ENCODE measurements at regions not wholly inside any gene's neighbourhood (a gene's known extent, or its start where the extent isn't known, plus 50 kb on each side); places are given as distances from the start of the nearest gene placed in this dataset.

GRCh38 chr6:152918991-152919390, 63.9 kb downstream of the FBXO5 start:
- ChIA-PET POLR2A (no interaction called here), CTCF (no interaction called here)
- no peak for TF ChIP-seq CTCF (IDR thresholded peaks at IDR 0.05; ENCODE audit: control extremely low read depth, extremely low read depth, low read depth, missing control alignments)
- DNase-seq (ENCODE audit: extremely low spot score): no peak

DNA sequence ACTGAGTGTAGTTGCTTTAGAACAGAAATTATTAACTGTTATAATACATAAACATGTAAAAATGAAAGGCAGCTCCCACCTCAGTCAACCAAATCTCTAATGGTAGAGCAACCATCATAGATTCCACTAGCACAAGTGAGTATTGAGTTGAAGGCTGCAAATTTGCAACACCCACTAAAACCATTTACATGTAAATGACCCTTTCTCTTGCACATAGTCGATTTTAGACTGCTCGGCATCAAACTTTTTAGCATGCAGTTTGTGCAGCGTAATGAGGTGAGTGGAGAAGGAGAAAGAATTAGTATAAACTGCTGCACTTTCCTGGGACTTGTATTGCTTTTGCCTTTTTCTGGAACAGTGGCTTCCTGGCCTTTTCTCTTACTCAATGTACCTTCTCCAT, 62.8 kb downstream of the FBXO5 start:
- DNase-seq (ENCODE audit: extremely low spot score): no peak
- ChIA-PET POLR2A (no interaction called here), CTCF (interaction anchor here (1.4 kb wide), 1 partner anchor 9 kb away, joined by 5 read pairs; no protein-coding TSS in a partner anchor)
- TF ChIP-seq CTCF (IDR thresholded peaks at IDR 0.05; ENCODE audit: control extremely low read depth, extremely low read depth, low read depth, missing control alignments): no peak

Data from GM10248 (cell line).